Coronary artery (tissue), 2 donors: ENCODE measurements at regions not wholly inside any gene's neighbourhood (a gene's known extent, or its start where the extent isn't known, plus 50 kb on each side); places are given as distances from the start of the nearest gene placed in this dataset.

Experiments
- DNase-seq: peaks from one replicate; pipeline ENCODE4 v3.0.0-alpha.2; 2017; ENCODE audit warnings: low spot score
- H3K27ac ChIP-seq, 2 donors: fragments of 200-600 bp; sonication (generic); one replicate each; pipeline ENCODE4 v1.5.1; 2016 to 2019
- H3K4me3 ChIP-seq: fragments of 200-600 bp; sonication (generic); 2 replicates; pipeline ENCODE4 v1.5.1; 2016; ENCODE audit warnings: mild to moderate bottlenecking, moderate library complexity
- CTCF ChIP-seq: fragments of 200-600 bp; sonication (generic); IDR thresholded peaks from one replicate; pipeline ENCODE4 v1.5.1; 2019; ENCODE audit warnings: antibody characterized with exemption

DNA sequence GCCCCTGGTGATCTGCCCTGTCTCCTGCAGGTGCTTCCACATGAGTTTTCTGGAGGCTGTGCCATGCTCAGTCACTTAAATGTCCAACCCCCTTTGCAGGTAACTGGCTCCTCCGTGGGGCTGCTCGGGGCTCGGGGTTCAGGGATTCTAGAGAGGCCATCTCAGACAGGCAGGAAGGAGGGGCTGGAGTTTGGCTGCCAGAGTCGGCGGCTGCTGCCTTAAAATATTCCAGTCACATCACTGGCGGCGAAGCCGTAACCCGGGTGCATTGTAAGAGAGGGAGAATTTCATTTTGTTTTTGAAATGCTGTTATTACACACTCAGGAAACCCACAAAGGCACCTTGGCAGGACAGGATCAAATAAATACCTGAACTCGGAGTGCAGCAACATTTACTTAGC lies 212.9 kb upstream of the PMEPA1 start:
- no peak for TF ChIP-seq CTCF
- DNase-seq = no peak
- H3K27ac ChIP-seq = no peak overlapping the region
- no peak overlapping the region for H3K4me3 ChIP-seq

- DNase-seq = no peak
- no peak overlapping the region for H3K27ac ChIP-seq
- TF ChIP-seq CTCF = no peak
- H3K4me3 ChIP-seq = no peak overlapping the region
Measured at GRCh38 chr20:57922083-57922482, 212.3 kb upstream of the PMEPA1 start.

- DNase-seq = no peak
- Histone ChIP-seq H3K4me3 (no peak overlapping the region), H3K27ac (no peak overlapping the region)
- no peak for TF ChIP-seq CTCF
Measured at GRCh38 chr20:57921676-57922075, 211.9 kb upstream of the PMEPA1 start.

DNA sequence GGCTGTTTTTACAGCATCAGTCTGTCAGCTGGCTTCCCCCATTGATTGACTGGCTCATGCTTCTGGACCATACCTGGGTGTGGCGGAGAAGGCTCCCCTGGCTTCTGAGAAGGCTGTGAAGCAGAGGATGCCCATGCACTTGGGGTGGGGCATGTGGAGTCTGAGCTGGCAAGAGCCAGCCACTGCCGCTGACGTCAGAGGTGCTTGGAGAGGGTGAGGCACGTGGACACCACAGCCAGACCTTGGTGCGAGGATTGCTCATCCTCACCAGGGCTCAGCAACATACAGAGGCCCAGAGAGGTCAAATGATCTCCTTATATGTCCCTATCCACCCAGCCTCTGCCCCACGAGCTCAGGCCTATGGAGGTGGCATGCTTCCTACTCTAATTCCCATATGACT lies 211.2 kb upstream of the PMEPA1 start:
- TF ChIP-seq CTCF = no peak
- Histone ChIP-seq H3K4me3 (no peak overlapping the region), H3K27ac (no peak overlapping the region)
- DNase-seq = no peak

- no peak for DNase-seq
- no peak overlapping the region for H3K27ac ChIP-seq
- no peak overlapping the region for H3K4me3 ChIP-seq
- no peak for TF ChIP-seq CTCF
Measured at GRCh38 chr20:57919049-57919448, 209.2 kb upstream of the PMEPA1 start.

DNA sequence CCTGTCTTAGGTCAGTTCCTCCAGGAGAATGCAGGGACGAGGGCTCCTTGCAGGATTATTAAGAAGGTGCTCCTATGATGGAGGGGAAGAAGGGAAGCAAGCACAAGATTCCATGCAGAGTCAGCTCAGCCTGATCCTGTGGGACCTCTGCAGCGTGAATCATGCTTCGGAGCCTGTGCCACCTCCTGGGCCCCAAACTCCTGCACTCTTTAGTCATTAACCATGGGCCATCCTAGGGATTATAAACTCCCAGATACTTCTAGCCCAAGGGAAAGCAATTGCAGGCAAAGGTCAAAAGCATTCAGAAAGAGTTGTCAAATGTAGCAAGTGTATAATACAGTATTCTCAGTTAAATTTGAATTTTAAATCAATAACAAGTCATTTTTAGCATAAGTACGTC lies 208.7 kb upstream of the PMEPA1 start:
- no peak for DNase-seq
- Histone ChIP-seq H3K27ac (no peak overlapping the region), H3K4me3 (no peak overlapping the region)
- TF ChIP-seq CTCF = no peak

- Histone ChIP-seq H3K4me3 (no peak overlapping the region), H3K27ac (no peak overlapping the region)
- no peak for TF ChIP-seq CTCF
- DNase-seq = no peak
Measured at GRCh38 chr20:57914205-57914604, 204.4 kb upstream of the PMEPA1 start.
